Karpas-422 (cell line): ENCODE measurements at regions not wholly inside any gene's neighbourhood (a gene's known extent, or its start where the extent isn't known, plus 50 kb on each side); places are given as distances from the start of the nearest gene placed in this dataset.

ENCODE experiments used
- DNase-seq: peaks from one replicate; pipeline ENCODE4 v3.0.0-alpha.2; 2015
- H2AFZ ChIP-seq: fragments of 200-600 bp; sonication (generic); 2 replicates; pipeline ENCODE4 v1.6.1; 2014; ENCODE audit warnings: antibody characterized with exemption, low read length, mixed read lengths
- H3K27ac ChIP-seq: fragments of 200-600 bp; sonication (generic); 2 replicates; pipeline ENCODE4 v1.5.1; 2014; ENCODE audit warnings: mild to moderate bottlenecking, low read length, moderate library complexity
- H3K27me3 ChIP-seq: fragments of 200-600 bp; sonication (generic); 2 replicates; pipeline ENCODE4 v1.6.1; 2014; ENCODE audit warnings: low read length, mixed read lengths
- H3K36me3 ChIP-seq: fragments of 200-600 bp; sonication (generic); 2 replicates; pipeline ENCODE4 v1.6.1; 2014; ENCODE audit warnings: low read length, mixed read lengths; ENCODE audit not compliant: insufficient read depth
- H3K4me1 ChIP-seq: fragments of 200-600 bp; sonication (generic); 2 replicates; pipeline ENCODE4 v1.6.1; 2014; ENCODE audit warnings: mild to moderate bottlenecking, low read length, mixed read lengths
- H3K4me2 ChIP-seq: fragments of 200-600 bp; sonication (generic); 2 replicates; pipeline ENCODE4 v1.6.1; 2014; ENCODE audit warnings: low read length, low read depth, mild to moderate bottlenecking; ENCODE audit not compliant: poor library complexity, severe bottlenecking
- H3K4me3 ChIP-seq: fragments of 200-600 bp; sonication (generic); 2 replicates; pipeline ENCODE4 v1.5.1; 2014; ENCODE audit warnings: mild to moderate bottlenecking, antibody characterized with exemption, low read length, mixed read lengths
- H3K79me2 ChIP-seq: fragments of 200-600 bp; sonication (generic); 2 replicates; pipeline ENCODE4 v1.6.1; 2014; ENCODE audit warnings: mild to moderate bottlenecking, low read length, mixed read lengths
- H3K9ac ChIP-seq: fragments of 200-600 bp; sonication (generic); 2 replicates; pipeline ENCODE4 v1.6.0; 2014; ENCODE audit warnings: low read length
- H3K9me2 ChIP-seq: fragments of 200-600 bp; sonication (generic), shearing (Covaris generic); replicated peaks from 2 replicates; pipeline ENCODE4 v1.6.0; 2014; ENCODE audit warnings: mild to moderate bottlenecking, low read length, moderate library complexity; ENCODE audit not compliant: insufficient read depth
- H3K9me3 ChIP-seq: fragments of 300-700, 200-600 bp; sonication (generic); 2 replicates; pipeline ENCODE4 v1.6.1; 2014; ENCODE audit warnings: low read length, mixed read lengths
- H4K20me1 ChIP-seq: fragments of 200-600 bp; sonication (generic); 2 replicates; pipeline ENCODE4 v1.6.1; 2014; ENCODE audit warnings: mild to moderate bottlenecking, antibody characterized with exemption, low read length, low read depth; ENCODE audit not compliant: insufficient read depth

GRCh38 chr10:1903982-1904381, 166.7 kb upstream of the ADARB2 start:
- Histone ChIP-seq H3K9me2 (no peaks in the 10 kb centered on the region), H3K4me1 (no peaks in the 10 kb centered on the region), H2AFZ (no peak overlapping the region), H3K4me2 (no peak overlapping the region), H3K36me3 (no peaks in the 10 kb centered on the region), H4K20me1 (no peaks in the 10 kb centered on the region), H3K9me3 (no peaks in the 10 kb centered on the region), H3K9ac (no peak overlapping the region), H3K4me3 (no peak overlapping the region), H3K27me3 (no peaks in the 10 kb centered on the region), H3K79me2 (no peaks in the 10 kb centered on the region), H3K27ac (no peak overlapping the region)
- no peak for DNase-seq

- H3K4me1 ChIP-seq, result no peaks in the 10 kb centered on the region
- H4K20me1 ChIP-seq, result no peaks in the 10 kb centered on the region
- no peaks in the 10 kb centered on the region for H3K9me2 ChIP-seq
- no peak for DNase-seq
- no peak overlapping the region for H3K9ac ChIP-seq
- no peaks in the 10 kb centered on the region for H3K9me3 ChIP-seq
- H3K4me2 ChIP-seq, result no peak overlapping the region
- no peaks in the 10 kb centered on the region for H3K79me2 ChIP-seq
- H3K27me3 ChIP-seq, result no peaks in the 10 kb centered on the region
- H3K36me3 ChIP-seq, result no peaks in the 10 kb centered on the region
- no peak overlapping the region for H2AFZ ChIP-seq
- H3K4me3 ChIP-seq, result no peak overlapping the region
- no peak overlapping the region for H3K27ac ChIP-seq
These were observed 158.8 kb upstream of the ADARB2 start for GRCh38 chr10:1896153-1896552.

- Histone ChIP-seq H3K27ac (no peak overlapping the region), H3K9me2 (no peaks in the 10 kb centered on the region), H3K9ac (no peak overlapping the region), H3K27me3 (no peaks in the 10 kb centered on the region), H3K9me3 (no peaks in the 10 kb centered on the region), H3K4me2 (no peak overlapping the region), H2AFZ (no peak overlapping the region), H4K20me1 (no peaks in the 10 kb centered on the region), H3K4me3 (no peak overlapping the region), H3K4me1 (no peaks in the 10 kb centered on the region), H3K36me3 (no peaks in the 10 kb centered on the region), H3K79me2 (no peaks in the 10 kb centered on the region)
- no peak for DNase-seq
These were observed 158.4 kb upstream of the ADARB2 start for GRCh38 chr10:1895691-1896090.

DNA sequence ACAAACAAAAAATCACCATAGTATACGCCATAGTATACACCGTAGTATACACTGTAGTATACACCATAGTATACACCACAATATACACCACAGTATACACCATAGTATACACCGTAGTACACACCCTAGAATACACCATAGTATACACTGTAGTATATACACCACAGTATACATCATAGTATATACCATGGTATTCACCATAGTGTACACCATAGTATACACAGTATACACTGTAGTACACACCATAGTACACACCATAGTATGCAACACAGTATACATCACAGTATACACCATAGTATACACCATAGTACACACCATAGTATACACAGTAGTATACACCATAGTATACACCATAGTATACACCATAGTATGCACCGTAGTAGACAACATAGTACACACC, 157.6 kb upstream of the ADARB2 start:
- no peaks in the 10 kb centered on the region for H4K20me1 ChIP-seq
- no peaks in the 10 kb centered on the region for H3K9me2 ChIP-seq
- no peak overlapping the region for H2AFZ ChIP-seq
- H3K9ac ChIP-seq, result no peak overlapping the region
- H3K27ac ChIP-seq, result no peak overlapping the region
- no peaks in the 10 kb centered on the region for H3K9me3 ChIP-seq
- H3K4me2 ChIP-seq, result no peak overlapping the region
- H3K36me3 ChIP-seq, result no peaks in the 10 kb centered on the region
- no peaks in the 10 kb centered on the region for H3K27me3 ChIP-seq
- H3K4me3 ChIP-seq, result no peak overlapping the region
- H3K79me2 ChIP-seq, result no peaks in the 10 kb centered on the region
- H3K4me1 ChIP-seq, result no peaks in the 10 kb centered on the region
- DNase-seq, result no peak

GRCh38 chr10:1893941-1894340, 156.6 kb upstream of the ADARB2 start:
- H3K4me2 ChIP-seq, result no peak overlapping the region
- H3K4me1 ChIP-seq, result no peaks in the 10 kb centered on the region
- no peaks in the 10 kb centered on the region for H4K20me1 ChIP-seq
- no peak for DNase-seq
- H3K27me3 ChIP-seq, result no peaks in the 10 kb centered on the region
- H2AFZ ChIP-seq, result no peak overlapping the region
- no peaks in the 10 kb centered on the region for H3K79me2 ChIP-seq
- no peak overlapping the region for H3K27ac ChIP-seq
- no peak overlapping the region for H3K4me3 ChIP-seq
- no peaks in the 10 kb centered on the region for H3K36me3 ChIP-seq
- no peaks in the 10 kb centered on the region for H3K9me2 ChIP-seq
- H3K9ac ChIP-seq, result no peak overlapping the region
- no peaks in the 10 kb centered on the region for H3K9me3 ChIP-seq

- Histone ChIP-seq H3K4me3 (no peak overlapping the region), H3K4me2 (no peak overlapping the region), H3K79me2 (no peaks in the 10 kb centered on the region), H3K9me2 (no peaks in the 10 kb centered on the region), H4K20me1 (no peaks in the 10 kb centered on the region), H3K27me3 (no peaks in the 10 kb centered on the region), H3K9me3 (no peaks in the 10 kb centered on the region), H2AFZ (no peak overlapping the region), H3K4me1 (no peaks in the 10 kb centered on the region), H3K9ac (no peak overlapping the region), H3K27ac (no peak overlapping the region), H3K36me3 (no peaks in the 10 kb centered on the region)
- no peak for DNase-seq
These were observed 148.7 kb upstream of the ADARB2 start for GRCh38 chr10:1886039-1886438.

DNA sequence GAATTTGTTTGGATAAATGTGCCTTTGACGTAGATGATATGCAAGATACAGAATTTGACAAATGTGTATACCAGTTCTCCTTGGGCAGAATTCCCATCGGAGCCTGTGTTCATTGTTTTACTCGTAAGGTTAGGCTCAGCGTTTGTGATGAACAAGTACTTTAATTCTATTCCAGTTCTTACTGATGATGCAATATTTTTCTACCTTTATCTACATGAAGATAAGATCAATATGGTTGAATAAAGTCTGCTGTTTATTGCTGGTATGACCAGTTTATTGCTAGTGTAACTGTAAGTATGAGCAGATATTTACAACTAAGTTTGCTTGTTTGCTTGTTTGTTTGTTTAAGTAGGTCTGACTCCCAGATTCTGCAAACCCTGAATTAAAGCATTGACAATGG, 145.4 kb upstream of the ADARB2 start:
- DNase-seq, result no peak
- no peak overlapping the region for H3K4me3 ChIP-seq
- H4K20me1 ChIP-seq, result no peaks in the 10 kb centered on the region
- H3K27ac ChIP-seq, result no peak overlapping the region
- no peaks in the 10 kb centered on the region for H3K79me2 ChIP-seq
- H3K9me3 ChIP-seq, result no peaks in the 10 kb centered on the region
- no peaks in the 10 kb centered on the region for H3K4me1 ChIP-seq
- H3K9me2 ChIP-seq, result no peaks in the 10 kb centered on the region
- no peak overlapping the region for H2AFZ ChIP-seq
- H3K36me3 ChIP-seq, result no peaks in the 10 kb centered on the region
- H3K27me3 ChIP-seq, result no peaks in the 10 kb centered on the region
- H3K4me2 ChIP-seq, result no peak overlapping the region
- H3K9ac ChIP-seq, result no peak overlapping the region

- Histone ChIP-seq H4K20me1 (no peaks in the 10 kb centered on the region), H3K4me2 (no peak overlapping the region), H3K9me3 (no peaks in the 10 kb centered on the region), H3K4me1 (no peaks in the 10 kb centered on the region), H3K27ac (no peak overlapping the region), H3K9ac (no peak overlapping the region), H3K4me3 (no peak overlapping the region), H3K36me3 (no peaks in the 10 kb centered on the region), H3K27me3 (no peaks in the 10 kb centered on the region), H3K9me2 (no peaks in the 10 kb centered on the region), H2AFZ (no peak overlapping the region), H3K79me2 (no peaks in the 10 kb centered on the region)
- no peak for DNase-seq
These were observed 144.9 kb upstream of the ADARB2 start for GRCh38 chr10:1882180-1882579.

DNA sequence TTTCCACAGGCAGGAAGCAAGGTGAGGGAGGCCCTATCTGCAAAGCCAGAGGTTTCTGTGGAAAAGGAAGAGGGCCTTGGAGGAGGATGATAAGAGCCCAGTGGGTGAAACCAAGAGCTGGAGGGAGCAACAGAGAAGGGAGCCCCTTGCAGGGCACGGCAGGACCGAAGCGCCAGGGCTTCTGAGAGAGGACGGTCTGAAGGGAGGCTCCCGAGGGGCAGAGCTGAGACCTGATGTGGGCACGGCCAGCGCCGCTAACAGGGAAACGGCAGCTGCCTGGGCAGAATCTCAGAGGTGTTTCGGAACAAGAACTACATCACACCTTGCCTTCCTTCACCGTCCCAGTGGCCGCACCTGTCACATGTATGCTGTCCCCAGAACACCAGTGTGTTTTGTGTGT, 144.3 kb upstream of the ADARB2 start:
- H3K79me2 ChIP-seq, result no peaks in the 10 kb centered on the region
- H3K9me3 ChIP-seq, result no peaks in the 10 kb centered on the region
- H3K9me2 ChIP-seq, result no peaks in the 10 kb centered on the region
- H3K36me3 ChIP-seq, result no peaks in the 10 kb centered on the region
- H3K27me3 ChIP-seq, result no peaks in the 10 kb centered on the region
- DNase-seq, result no peak
- no peak overlapping the region for H3K4me3 ChIP-seq
- no peak overlapping the region for H3K27ac ChIP-seq
- H4K20me1 ChIP-seq, result no peaks in the 10 kb centered on the region
- no peak overlapping the region for H2AFZ ChIP-seq
- no peak overlapping the region for H3K4me2 ChIP-seq
- H3K4me1 ChIP-seq, result no peaks in the 10 kb centered on the region
- H3K9ac ChIP-seq, result no peak overlapping the region
